NT2/D1 (cell line): ENCODE measurements at regions not wholly inside any gene's neighbourhood (a gene's known extent, or its start where the extent isn't known, plus 50 kb on each side); places are given as distances from the start of the nearest gene placed in this dataset.

Experiments used
- SUZ12 ChIP-seq: IDR thresholded peaks from 2 replicates; pipeline ENCODE4 v1.6.1; 2011; ENCODE audit not compliant: insufficient read length, insufficient read depth; ENCODE audit errors: extremely low read depth
- YY1 ChIP-seq: IDR thresholded peaks from 2 replicates; pipeline ENCODE4 v1.6.1; 2011; ENCODE audit not compliant: insufficient read length, insufficient read depth
- ZNF274 ChIP-seq: IDR thresholded peaks from 2 replicates; pipeline ENCODE4 v1.6.1; 2011; ENCODE audit warnings: mild to moderate bottlenecking, low read depth, low read length

- TF ChIP-seq YY1 (no peak), SUZ12 (no peak), ZNF274 (no peak)
Observed at GRCh38 chr6:165752451-165752850, 89.4 kb upstream of the PDE10A start.
